Erythroblast (primary cell): ENCODE measurements at regions not wholly inside any gene's neighbourhood (a gene's known extent, or its start where the extent isn't known, plus 50 kb on each side); places are given as distances from the start of the nearest gene placed in this dataset.
"Not testable (repeated sequence)": the region's sequence is repeated elsewhere in the genome, so short reads cannot be mapped to it uniquely, and the experiment has no call there.

Source experiments
- DNase-seq, 2 experiments: peaks; one replicate each; lab custom pipeline; 2025; lab: John Stamatoyannopoulos, UW
- GATA1 ChIP-seq: IDR thresholded peaks from 2 replicates; pipeline ENCODE4 v1.6.1; 2011; ENCODE audit warnings: low read depth, mild to moderate bottlenecking, control low read depth, low read length, moderate library complexity
- POLR2A ChIP-seq: IDR thresholded peaks from 2 replicates; pipeline ENCODE4 v1.6.1; 2011; ENCODE audit warnings: mild to moderate bottlenecking, low read length

DNA sequence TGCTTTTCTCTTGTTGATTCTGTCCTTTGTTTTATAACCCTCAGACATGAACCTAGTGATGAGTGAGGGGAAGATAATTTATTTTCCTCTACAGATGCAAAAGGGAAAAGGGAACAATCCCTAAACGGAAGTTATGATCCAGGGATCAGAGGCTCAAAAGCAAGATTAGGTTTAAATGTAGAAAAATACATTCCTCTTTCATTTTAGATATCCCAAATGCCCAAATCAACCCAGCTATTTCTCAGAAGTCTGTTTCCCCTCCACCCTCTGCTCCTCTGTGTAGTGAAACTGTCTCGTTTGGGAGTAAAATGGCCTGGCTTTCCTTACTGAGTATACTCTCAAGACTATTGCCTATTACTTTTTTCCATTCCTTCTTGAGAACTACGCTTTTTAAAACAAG lies 97.1 kb downstream of the PRL start:
- DNase-seq = no peak
- TF ChIP-seq GATA1 (no peak), POLR2A (no peak)

DNA sequence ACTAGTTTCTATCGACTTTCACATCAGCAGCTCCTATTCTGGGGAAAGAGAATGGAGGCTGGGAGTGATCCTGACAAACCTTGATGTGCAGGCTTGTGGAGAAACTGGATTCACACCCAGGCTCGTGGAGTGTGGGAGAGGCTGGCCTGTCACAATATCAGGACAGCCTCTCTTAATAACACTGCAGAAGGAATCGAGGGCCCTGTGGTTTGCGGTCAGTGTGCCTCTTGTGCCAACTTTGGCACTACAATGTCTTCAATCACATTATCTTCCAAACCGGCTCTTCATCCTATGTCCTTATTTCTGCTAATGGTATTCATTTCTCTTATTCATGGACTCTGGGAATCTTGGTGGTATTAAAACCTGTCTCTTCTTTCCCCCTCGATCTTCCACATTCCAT lies 92.7 kb downstream of the PRL start:
- no peak for DNase-seq
- TF ChIP-seq GATA1 (no peak), POLR2A (no peak)

DNA sequence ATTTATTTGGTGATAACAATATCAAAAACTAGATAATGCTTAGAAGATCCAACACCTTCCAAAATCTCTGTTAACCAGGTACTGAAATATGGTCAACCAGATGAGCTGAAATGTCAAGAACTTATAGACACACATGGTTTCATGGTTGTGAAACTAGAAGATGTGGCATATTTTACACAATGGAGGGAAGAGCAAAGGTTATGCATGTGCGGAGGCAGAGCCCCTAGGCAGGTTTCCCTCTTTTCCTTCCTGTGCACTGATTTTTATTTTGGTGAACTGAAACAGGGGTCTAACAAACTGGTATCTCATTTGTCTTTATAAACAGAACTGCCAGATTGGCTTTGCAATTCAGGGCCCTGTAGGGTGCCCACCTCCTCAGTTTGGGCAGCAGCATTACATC lies 91.6 kb downstream of the PRL start:
- DNase-seq = no peak
- TF ChIP-seq GATA1 = no peak
- TF ChIP-seq POLR2A = no peak

DNA sequence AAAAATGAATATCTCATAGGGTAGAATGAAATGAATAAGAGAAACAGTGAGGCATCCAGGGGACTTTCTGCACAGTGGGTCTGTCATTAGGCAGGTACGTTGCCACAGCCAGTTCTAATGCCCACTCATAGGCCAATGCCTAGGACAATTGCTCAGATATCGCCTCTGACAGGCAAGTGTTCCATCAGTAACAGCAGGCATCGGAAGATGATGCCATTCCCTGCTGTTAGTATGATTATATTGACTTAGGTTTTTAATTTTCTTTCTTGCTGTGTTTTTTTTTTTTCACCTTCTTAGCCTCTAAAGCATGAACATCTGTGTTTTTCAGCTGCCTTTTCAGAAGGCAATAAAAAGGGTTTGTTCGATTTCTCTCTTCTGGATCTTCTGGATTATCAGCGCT lies 90.7 kb downstream of the PRL start:
- DNase-seq = no peak
- TF ChIP-seq GATA1 (no peak), POLR2A (no peak)

DNA sequence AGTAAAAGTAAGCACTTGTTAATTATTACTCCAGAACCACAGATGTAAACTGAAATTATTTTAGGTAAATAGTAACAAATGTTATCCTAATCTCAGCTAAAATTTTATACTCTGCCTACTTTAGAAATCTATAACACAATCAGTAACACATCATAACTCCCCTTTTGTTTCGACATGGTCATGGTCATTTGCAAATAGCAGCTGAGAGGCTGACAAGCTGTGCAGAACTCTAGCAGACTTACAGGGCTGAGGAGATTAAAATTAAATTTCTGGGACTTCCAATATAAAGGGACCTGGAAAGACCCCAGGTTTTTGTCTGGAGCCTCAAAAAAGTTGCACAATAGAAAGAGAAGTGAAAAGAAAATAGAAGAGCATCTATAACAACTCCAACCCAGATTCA lies 88.8 kb downstream of the PRL start:
- DNase-seq = no peak
- TF ChIP-seq POLR2A (no peak), GATA1 (no peak)

DNA sequence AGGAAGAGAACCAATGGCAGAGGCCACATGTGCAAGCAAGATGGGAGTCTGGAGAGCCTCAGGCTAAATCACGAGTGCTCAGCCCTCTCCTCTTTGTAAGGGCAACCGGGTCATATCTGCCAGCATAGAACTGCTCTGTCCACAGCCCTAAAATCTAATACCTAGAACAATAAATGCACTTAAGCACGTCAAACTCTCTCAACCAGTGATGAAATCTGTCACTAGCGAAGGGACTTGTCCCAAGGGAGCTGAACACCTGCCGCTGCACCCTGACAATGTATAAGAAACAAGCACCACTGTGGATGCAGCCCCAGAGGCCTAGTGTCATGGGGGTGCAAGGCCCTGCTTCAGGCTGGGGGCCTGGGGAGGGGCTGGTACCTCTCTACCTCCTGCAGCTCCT lies 82.5 kb downstream of the PRL start:
- TF ChIP-seq GATA1 = no peak
- TF ChIP-seq POLR2A = no peak
- no peak for DNase-seq

DNA sequence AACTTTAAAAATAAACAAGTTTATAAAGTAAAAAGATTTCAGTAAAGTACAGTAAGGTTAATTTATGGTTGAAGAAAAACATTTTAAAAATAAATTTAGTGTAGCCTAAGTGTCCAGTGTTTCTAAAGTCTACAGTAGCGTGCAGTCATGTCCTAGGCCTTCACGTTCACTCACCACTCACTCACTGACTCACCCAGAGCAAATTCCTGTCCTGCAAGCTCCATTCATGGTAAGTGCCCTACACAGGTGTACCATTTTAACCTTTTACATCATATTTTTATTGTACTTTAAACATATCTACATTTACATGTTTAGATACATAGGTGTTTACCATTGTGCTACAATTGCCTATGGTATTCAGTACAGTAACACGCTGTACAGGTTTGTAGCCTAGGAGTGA lies 81.4 kb downstream of the PRL start:
- not testable (repeated sequence) for DNase-seq

DNA sequence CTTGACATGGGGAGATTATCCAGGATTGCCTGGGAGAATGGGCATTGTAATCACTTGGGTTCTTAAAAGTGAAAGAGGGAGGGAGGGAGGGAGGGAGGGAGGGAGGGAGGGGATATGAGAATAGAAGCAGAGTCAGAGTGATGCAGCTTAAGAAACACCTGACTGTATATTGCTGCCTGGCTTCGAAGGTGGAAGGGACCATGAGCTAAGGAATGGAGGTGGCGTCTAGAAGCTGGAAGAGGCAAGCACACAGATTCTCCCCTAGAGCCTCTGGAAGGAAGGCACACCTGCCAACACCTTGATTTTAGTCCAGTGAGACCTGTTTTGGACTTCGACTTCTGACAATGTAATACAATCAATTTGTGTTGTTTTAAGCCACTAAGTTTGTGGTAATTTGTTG lies 78.4 kb downstream of the PRL start:
- DNase-seq = no peak
- TF ChIP-seq GATA1 (no peak), POLR2A (no peak)

DNA sequence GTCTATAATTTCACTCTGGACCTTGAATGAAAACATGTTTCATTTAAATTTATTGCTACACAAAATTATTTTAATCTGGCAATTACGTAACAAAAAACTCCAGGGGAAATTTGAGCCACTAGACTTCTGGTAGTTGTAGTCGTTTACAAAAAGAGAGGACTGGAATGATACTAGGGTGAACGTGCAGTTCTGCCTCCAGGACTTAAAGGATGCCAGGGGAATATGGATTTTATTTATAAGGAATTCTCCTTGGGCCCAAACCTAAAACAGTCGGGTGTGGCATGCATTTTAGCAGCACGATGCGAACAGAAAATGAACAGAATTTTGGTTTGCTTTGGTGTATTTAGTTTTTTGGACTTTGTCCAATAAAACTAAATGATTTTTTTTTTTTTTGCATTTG lies 76.9 kb downstream of the PRL start:
- TF ChIP-seq GATA1 (no peak), POLR2A (no peak)
- DNase-seq = no peak

DNA sequence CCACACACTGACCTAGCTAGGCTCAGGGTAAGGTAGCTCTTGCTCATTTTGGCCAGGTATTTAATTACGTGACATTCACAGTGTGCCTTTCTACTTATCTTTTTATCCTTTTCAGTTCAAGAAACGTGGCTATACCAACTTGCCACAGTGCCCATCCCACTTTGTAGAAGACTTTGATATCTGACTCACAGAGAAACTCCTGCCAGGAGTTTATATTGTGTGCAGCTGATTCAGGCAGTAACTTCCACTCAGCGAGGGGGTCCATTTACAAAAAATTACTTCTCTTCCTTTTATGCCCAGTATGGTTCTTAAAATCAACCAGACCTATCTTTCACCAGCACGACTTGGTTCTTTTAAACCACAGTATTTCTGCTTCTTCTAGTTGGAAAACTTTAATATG lies 75.6 kb downstream of the PRL start:
- no peak for TF ChIP-seq POLR2A
- no peak for TF ChIP-seq GATA1
- DNase-seq = no peak

DNA sequence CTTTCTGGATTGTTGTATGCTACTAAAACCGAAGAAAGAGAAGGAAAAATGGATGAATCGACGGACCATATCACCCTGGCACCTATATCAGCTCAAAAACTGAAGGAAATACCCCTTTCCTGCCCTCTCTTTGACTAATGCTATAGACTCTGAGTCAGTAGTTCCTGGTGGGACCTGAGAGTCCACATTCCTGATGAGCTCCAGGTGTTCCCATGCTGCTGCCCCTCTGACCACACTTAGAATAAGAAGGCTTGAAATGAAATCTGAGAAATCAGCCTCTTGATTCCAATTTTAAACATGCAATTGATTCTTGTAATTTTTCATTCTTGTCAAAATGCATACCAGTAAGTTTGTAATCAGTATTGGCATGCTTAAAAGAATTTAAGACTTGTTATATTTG lies 75.2 kb downstream of the PRL start:
- TF ChIP-seq POLR2A = no peak
- TF ChIP-seq GATA1 = no peak
- no peak for DNase-seq

DNA sequence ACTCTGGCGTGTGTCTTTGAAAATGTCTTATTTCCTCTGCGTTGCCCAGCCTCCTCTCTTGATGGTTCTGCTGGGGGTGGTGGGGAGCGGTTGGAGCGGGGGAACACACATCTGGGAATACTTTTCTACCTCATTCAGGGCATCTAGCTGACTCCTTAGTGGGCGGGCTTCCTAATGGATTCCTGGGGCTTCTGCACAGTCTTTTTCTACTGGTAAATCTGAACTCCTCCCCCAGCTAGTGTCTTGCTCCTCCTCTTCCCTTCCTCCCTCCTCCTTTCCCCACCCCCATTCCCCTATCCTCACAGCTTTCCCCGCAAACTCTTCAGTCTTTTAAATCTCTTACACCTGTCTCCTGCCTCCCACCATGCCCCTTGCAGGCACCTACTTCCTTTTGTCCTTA lies 74.4 kb downstream of the PRL start:
- DNase-seq = no peak
- TF ChIP-seq GATA1 (no peak), POLR2A (no peak)

DNA sequence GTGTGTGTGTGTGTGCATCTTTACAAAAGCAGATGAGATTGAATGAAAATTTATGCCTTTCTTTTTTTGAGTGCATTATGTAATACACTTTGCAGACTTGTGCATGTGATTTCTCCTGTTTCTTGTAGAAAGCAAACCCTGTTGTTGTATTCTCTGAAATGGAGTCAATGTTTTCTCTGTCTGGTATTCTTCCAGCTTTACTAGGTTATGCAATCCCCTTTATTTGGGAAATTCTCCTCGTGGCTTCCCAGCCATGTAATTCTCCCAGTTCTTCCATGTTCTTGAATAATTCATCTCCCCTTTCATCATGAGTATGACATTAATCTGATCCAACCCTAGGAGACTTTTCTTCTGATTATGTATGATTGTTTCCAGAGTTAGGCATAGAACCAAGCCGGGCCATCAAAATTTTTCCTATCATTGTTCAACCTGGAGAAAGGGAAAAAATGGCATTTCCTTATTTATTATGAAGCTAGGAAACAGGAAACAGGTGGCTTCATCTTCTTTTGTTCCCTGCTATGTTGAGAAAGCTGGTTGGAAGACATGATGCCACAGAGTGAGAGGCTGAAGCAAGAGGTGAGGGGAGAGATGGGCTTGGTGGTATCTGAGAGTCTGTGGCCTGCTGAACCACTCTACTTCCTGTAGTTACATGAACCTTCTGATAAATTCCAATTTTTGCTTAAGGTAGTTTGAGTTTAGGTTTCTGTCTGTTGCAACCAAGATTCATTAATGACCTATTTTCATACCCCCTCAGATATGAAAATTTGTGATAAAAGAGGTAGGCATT lies 68.8 kb downstream of the PRL start:
- TF ChIP-seq POLR2A (no peak), GATA1 (no peak)
- DNase-seq = no peak

DNA sequence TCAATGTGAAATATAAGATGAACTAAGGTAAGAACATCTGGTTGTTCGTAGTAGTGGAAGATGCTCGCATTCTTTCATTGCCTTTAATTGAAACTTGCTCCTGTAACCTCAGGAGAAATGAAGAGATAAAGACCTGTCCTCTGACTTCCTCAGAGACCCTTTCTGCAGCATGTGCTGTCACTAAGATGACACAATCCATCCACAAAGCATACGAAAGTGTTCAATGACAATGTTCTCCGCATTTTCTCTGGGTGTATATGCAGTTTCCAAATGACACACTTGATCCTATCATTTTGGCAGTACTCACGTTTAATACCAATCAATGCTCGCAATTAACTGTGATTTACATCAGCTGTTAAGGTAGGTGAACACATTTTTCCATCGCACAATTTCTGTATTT lies 65.8 kb downstream of the PRL start:
- no peak for DNase-seq
- TF ChIP-seq POLR2A = no peak

DNA sequence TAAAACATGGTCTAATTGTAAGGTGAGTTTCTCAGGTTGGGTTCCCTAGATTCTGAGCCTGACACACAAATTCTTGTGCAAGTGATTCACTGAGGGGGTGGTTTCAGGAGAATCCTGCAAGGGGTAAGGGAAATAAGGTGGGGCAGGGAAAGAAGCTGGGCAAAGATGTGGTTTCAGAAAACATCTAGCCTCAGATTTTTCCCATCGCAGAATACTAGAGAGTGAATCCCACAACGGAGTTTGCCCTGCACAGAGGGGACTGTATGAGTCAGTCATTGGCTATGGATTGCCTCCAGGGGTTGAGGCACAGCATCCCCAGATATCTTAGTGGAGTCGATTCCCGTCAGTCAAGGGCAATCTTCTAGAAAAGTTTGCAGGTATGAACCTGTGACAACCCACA lies 65.2 kb downstream of the PRL start:
- TF ChIP-seq GATA1 = no peak
- no peak for TF ChIP-seq POLR2A
- no peak for DNase-seq
